H1 (cell line): ENCODE measurements at regions not wholly inside any gene's neighbourhood (a gene's known extent, or its start where the extent isn't known, plus 50 kb on each side); places are given as distances from the start of the nearest gene placed in this dataset.

Experiments
- CTCF ChIA-PET: fragments of 300-600 bp; sonication (Branson Sonifier 250); formaldehyde crosslinking; loops from one replicate; lab custom pipeline; 2021; ENCODE audit not compliant: partially characterized antibody; lab: Charles Lee
- POLR2A ChIA-PET: fragments of 300-600 bp; sonication (Branson Sonifier 250); formaldehyde crosslinking; loops from one replicate; lab custom pipeline; 2021; ENCODE audit warnings: inconsistent platforms; ENCODE audit not compliant: partially characterized antibody; lab: Charles Lee
- DNase-seq, 2 experiments: peaks; one replicate each; pipeline versions ENCODE4 v3.0.0 to v3.0.0-alpha.2; 2010 to 2022; ENCODE audit warnings: low spot score in 2 of 2, low read depth in 1 of 2, mixed read lengths in 1 of 2
- FAIRE-seq: peaks from 2 replicates; lab custom pipeline; 2011; peaks lifted over from hg19 to GRCh38; lab: Jason Lieb, UNC
- H2AFZ ChIP-seq: 2 replicates; pipeline ENCODE4 v1.8.1; 2012; ENCODE audit warnings: low read length, inconsistent platforms
- H2AK5ac ChIP-seq: 2 replicates; pipeline ENCODE4 v1.6.1; 2013; ENCODE audit warnings: low read depth, low read length
- H2BK120ac ChIP-seq: replicated peaks from 2 replicates; pipeline ENCODE3; 2013; ENCODE audit warnings: low read depth, low read length, inconsistent platforms
- H2BK12ac ChIP-seq: 2 replicates; pipeline ENCODE4 v1.6.1; 2013; ENCODE audit warnings: low read depth, low read length
- H2BK15ac ChIP-seq: 2 replicates; pipeline ENCODE4 v1.6.1; 2013; ENCODE audit warnings: low read length
- H2BK20ac ChIP-seq: 2 replicates; pipeline ENCODE4 v1.6.1; 2013; ENCODE audit warnings: low read length
- H2BK5ac ChIP-seq: 2 replicates; pipeline ENCODE4 v1.6.1; 2013; ENCODE audit warnings: low read depth, low read length
- H3K14ac ChIP-seq: 2 replicates; pipeline ENCODE4 v1.6.1; 2013; ENCODE audit warnings: inconsistent platforms; ENCODE audit not compliant: insufficient read length
- H3K18ac ChIP-seq: 2 replicates; pipeline ENCODE4 v1.6.1; 2013; ENCODE audit warnings: low read length; ENCODE audit errors: extremely low read depth
- H3K23ac ChIP-seq: 2 replicates; pipeline ENCODE4 v1.6.1; 2013; ENCODE audit warnings: inconsistent platforms; ENCODE audit not compliant: insufficient read length
- H3K23me2 ChIP-seq: 2 replicates; pipeline ENCODE4 v1.6.1; 2013; ENCODE audit warnings: low read depth, low read length
- H3K27ac ChIP-seq: 2 replicates; pipeline ENCODE4 v1.6.1; 2011; ENCODE audit warnings: low read depth, low read length, inconsistent platforms
- H3K27me3 ChIP-seq, 4 experiments: replicated peaks in 1 of 4; 1 replicate in 1 of 4; 2 replicates in 3 of 4; pipeline versions ENCODE4 v1.6.1 to v1.8.1; 2011 to 2013; ENCODE audit warnings: low read length in 3 of 4, mild to moderate bottlenecking in 3 of 4, inconsistent platforms in 2 of 4, mixed read lengths in 2 of 4, moderate library complexity in 1 of 4; ENCODE audit not compliant: control insufficient read depth in 3 of 4, insufficient read depth in 3 of 4; ENCODE audit errors: extremely low read depth in 1 of 4
- H3K36me3 ChIP-seq, 4 experiments: 2 replicates each; pipeline versions ENCODE4 v1.6.1 to v1.8.1; 2011 to 2013; ENCODE audit warnings: mild to moderate bottlenecking in 4 of 4, low read length in 3 of 4, moderate library complexity in 2 of 4, control low read depth in 1 of 4, inconsistent platforms in 1 of 4; ENCODE audit not compliant: insufficient read depth in 4 of 4, control insufficient read depth in 2 of 4
- H3K4ac ChIP-seq: replicated peaks from 2 replicates; pipeline ENCODE3; 2013; ENCODE audit warnings: low read length, low read depth, mixed read lengths, inconsistent platforms; ENCODE audit not compliant: insufficient read length
- H3K4me1 ChIP-seq, 4 experiments: replicated peaks in 1 of 4; 1 replicate in 1 of 4; 2 replicates in 3 of 4; pipeline versions ENCODE4 v1.6.1 to v1.8.1; 2011 to 2013; ENCODE audit warnings: low read length in 3 of 4, inconsistent platforms in 2 of 4, mixed read lengths in 1 of 4; ENCODE audit not compliant: insufficient read depth in 4 of 4, control insufficient read depth in 3 of 4
- H3K4me2 ChIP-seq, 2 experiments: 2 replicates each; pipeline versions ENCODE4 v1.6.1 to v1.8.1; 2011 to 2013; ENCODE audit warnings: low read depth in 2 of 2, low read length in 2 of 2, control low read depth in 1 of 2, inconsistent platforms in 1 of 2, mild to moderate bottlenecking in 1 of 2; ENCODE audit not compliant: insufficient read depth in 1 of 2
- H3K4me3 ChIP-seq, 4 experiments: fragments of 200-600, 300-600 bp in 1 of 4; sonication (generic), shearing (Covaris generic), sonication (Bioruptor Twin) in 1 of 4; 2 replicates each; pipeline versions ENCODE4 v1.5.1 to v1.8.1; 2011 to 2016; ENCODE audit warnings: low read length in 4 of 4, low read depth in 3 of 4, control low read depth in 2 of 4, inconsistent platforms in 2 of 4, mild to moderate bottlenecking in 2 of 4, mixed read lengths in 1 of 4, moderate library complexity in 1 of 4; ENCODE audit not compliant: insufficient read depth in 2 of 4; ENCODE audit errors: extremely low read depth in 1 of 4
- H3K56ac ChIP-seq: replicated peaks from 2 replicates; pipeline ENCODE3; 2013; ENCODE audit warnings: low read depth, mild to moderate bottlenecking, mixed read lengths, low read length, inconsistent platforms; ENCODE audit not compliant: insufficient read length
- H3K79me1 ChIP-seq: 2 replicates; pipeline ENCODE4 v1.6.1; 2013; ENCODE audit warnings: low read depth, low read length, control low read depth
- H3K79me2 ChIP-seq, 2 experiments: 2 replicates each; pipeline versions ENCODE4 v1.6.1 to v1.8.1; 2012 to 2013; ENCODE audit warnings: low read length in 2 of 2, mild to moderate bottlenecking in 2 of 2, inconsistent platforms in 1 of 2; ENCODE audit not compliant: insufficient read depth in 2 of 2, control insufficient read depth in 1 of 2
- H3K9ac ChIP-seq, 4 experiments: replicated peaks in 1 of 4; 1 replicate in 1 of 4; 2 replicates in 3 of 4; pipeline versions ENCODE4 v1.6.1 to v1.8.1; 2011 to 2013; ENCODE audit warnings: low read depth in 3 of 4, low read length in 3 of 4, control low read depth in 2 of 4, mild to moderate bottlenecking in 2 of 4, moderate library complexity in 2 of 4, inconsistent platforms in 1 of 4; ENCODE audit errors: extremely low read depth in 1 of 4
- H3K9me3 ChIP-seq, 2 experiments: 2 replicates each; pipeline versions ENCODE4 v1.6.1 to v1.8.1; 2012 to 2013; ENCODE audit warnings: mild to moderate bottlenecking in 2 of 2, moderate library complexity in 2 of 2, control low read depth in 1 of 2, inconsistent platforms in 1 of 2, low read depth in 1 of 2, low read length in 1 of 2, mixed read lengths in 1 of 2; ENCODE audit not compliant: insufficient read depth in 2 of 2
- H4K20me1 ChIP-seq, 2 experiments: replicated peaks in 1 of 2; 2 replicates each; pipeline versions ENCODE3 to v1.8.1; 2011 to 2013; ENCODE audit warnings: inconsistent platforms in 2 of 2, low read length in 2 of 2, mild to moderate bottlenecking in 1 of 2; ENCODE audit not compliant: insufficient read depth in 2 of 2, control insufficient read depth in 1 of 2
- H4K5ac ChIP-seq: 2 replicates; pipeline ENCODE4 v1.6.1; 2013; ENCODE audit warnings: low read length, low read depth, mixed read lengths, inconsistent platforms; ENCODE audit not compliant: insufficient read length
- H4K8ac ChIP-seq: 2 replicates; pipeline ENCODE4 v1.8.0; 2013; ENCODE audit warnings: mild to moderate bottlenecking, moderate library complexity, low read length, inconsistent platforms; ENCODE audit not compliant: insufficient read depth; ENCODE audit errors: extremely low read depth
- H4K91ac ChIP-seq: replicated peaks from 2 replicates; pipeline ENCODE3; 2013; ENCODE audit warnings: low read length, mixed read lengths, inconsistent platforms; ENCODE audit not compliant: insufficient read length
- BCL11A ChIP-seq, 2 experiments: IDR thresholded peaks; one replicate each; pipeline ENCODE4 v1.6.1; 2011; ENCODE audit warnings: low read depth in 2 of 2, low read length in 2 of 2, mild to moderate bottlenecking in 2 of 2
- BRCA1 ChIP-seq: IDR thresholded peaks from 2 replicates; pipeline ENCODE4 v1.6.1; 2012; ENCODE audit warnings: low read depth, low read length, improper control_type of control experiment
- CHD1 ChIP-seq: IDR thresholded peaks from 2 replicates; pipeline ENCODE4 v1.6.1; 2012; ENCODE audit warnings: low read depth, low read length, improper control_type of control experiment
- CREB1 ChIP-seq: IDR thresholded peaks from 2 replicates; pipeline ENCODE4 v1.6.1; 2012; ENCODE audit warnings: inconsistent platforms
- EP300 ChIP-seq, 2 experiments: IDR thresholded peaks; 1 replicate in 1 of 2; 2 replicates in 1 of 2; pipeline ENCODE4 v1.6.1; 2011 to 2012; ENCODE audit warnings: low read depth in 2 of 2, low read length in 2 of 2, mild to moderate bottlenecking in 2 of 2, borderline replicate concordance in 1 of 2, inconsistent platforms in 1 of 2, moderate library complexity in 1 of 2
- HDAC2 ChIP-seq, 2 experiments: fragments of 300-600 bp in 1 of 2; sonication (generic) in 1 of 2; IDR thresholded peaks; 2 replicates each; pipeline ENCODE4 v1.6.1; 2011 to 2012; ENCODE audit warnings: low read depth in 2 of 2, low read length in 2 of 2, mild to moderate bottlenecking in 2 of 2, moderate library complexity in 2 of 2, borderline replicate concordance in 1 of 2, inconsistent platforms in 1 of 2
- NRF1 ChIP-seq: IDR thresholded peaks from 2 replicates; pipeline ENCODE4 v1.6.1; 2011; ENCODE audit warnings: mild to moderate bottlenecking, low read depth, low read length, improper control_type of control experiment
- RAD21 ChIP-seq, 2 experiments: IDR thresholded peaks in 1 of 2; conservative IDR thresholded peaks in 1 of 2; 2 replicates each; pipeline ENCODE4 v1.6.1; 2011; ENCODE audit warnings: low read depth in 2 of 2, low read length in 2 of 2, improper control_type of control experiment in 1 of 2, inconsistent platforms in 1 of 2, mild to moderate bottlenecking in 1 of 2, moderate library complexity in 1 of 2
- RXRA ChIP-seq: IDR thresholded peaks from 2 replicates; pipeline ENCODE4 v1.6.1; 2011; ENCODE audit warnings: low read depth, mild to moderate bottlenecking, low read length, moderate library complexity; ENCODE audit not compliant: insufficient read depth
- SP1 ChIP-seq: IDR thresholded peaks from 2 replicates; pipeline ENCODE4 v1.6.1; 2011; ENCODE audit warnings: low read depth, low read length
- SP2 ChIP-seq: IDR thresholded peaks from 2 replicates; pipeline ENCODE4 v1.6.1; 2012; ENCODE audit warnings: mild to moderate bottlenecking, low read length, inconsistent platforms
- TAF7 ChIP-seq: optimal IDR thresholded peaks from 2 replicates; pipeline ENCODE3; 2011; ENCODE audit warnings: low read depth, mild to moderate bottlenecking, inconsistent platforms, low read length, moderate library complexity, borderline replicate concordance
- YY1 ChIP-seq: IDR thresholded peaks from 2 replicates; pipeline ENCODE4 v1.6.1; 2011; ENCODE audit warnings: low read depth, mild to moderate bottlenecking, low read length
- WGBS, 2 experiments: shearing (Covaris generic) in 1 of 2; methylation state at CpG; one replicate each; pipeline versions ENCODE4 v1.1.6 to v1.1.7; 2013 to 2015; ENCODE audit warnings: low lambda C conversion rate in 2 of 2, mixed read lengths in 2 of 2, inconsistent platforms in 1 of 2, low coverage in 1 of 2, missing lambda C conversion rate in 1 of 2; ENCODE audit not compliant: insufficient replicate concordance in 2 of 2, insufficient coverage in 1 of 2, insufficient read length in 1 of 2; ENCODE audit errors: extremely low coverage in 1 of 2, missing lambda C conversion rate in 1 of 2; 5-methylcytosine and 5-hydroxymethylcytosine counted together

GRCh38 chr3:69452295-69452694 is 66.4 kb upstream of the FRMD4B start:
- Histone ChIP-seq H4K5ac (no peak overlapping the region), H3K4me2 (no peak overlapping the region), H3K9me3 (peaks cover 0 to 2% of the 10 kb centered on the region in 2 experiments; a peak in 2 of 4 replicates), H2BK5ac (no peak overlapping the region), H3K27ac (no peak overlapping the region), H2BK15ac (no peak overlapping the region), H3K4ac (no peak overlapping the region), H2AFZ (no peak overlapping the region), H3K36me3 (no peaks in the 10 kb centered on the region), H3K79me1 (no peaks in the 10 kb centered on the region), H3K23ac (no peak overlapping the region), H4K91ac (no peak overlapping the region), H3K14ac (no peak overlapping the region), H2AK5ac (no peak overlapping the region), H3K18ac (no peak overlapping the region), H3K9ac (no peak overlapping the region), H4K20me1 (no peaks in the 10 kb centered on the region), H4K8ac (no peak overlapping the region), H3K56ac (no peak overlapping the region), H3K4me1 (no peaks in the 10 kb centered on the region), H2BK120ac (no peak overlapping the region), H2BK12ac (no peak overlapping the region), H2BK20ac (no peak overlapping the region), H3K23me2 (peaks cover 2% of the 10 kb centered on the region; the same call in 1 of the 2 replicates), H3K79me2 (no peaks in the 10 kb centered on the region), H3K4me3 (no peak overlapping the region), H3K27me3 (no peaks in the 10 kb centered on the region)
- WGBS, 2 experiments, result 95% methylated on average over 2 of the region's 2 CpGs; no CpG with 5 or more reads in 1 of the 2 experiments
- no peak for FAIRE-seq
- ChIA-PET POLR2A (interaction anchor here (1.4 kb wide), 1 partner anchor 11 kb away, joined by 3 read pairs; no protein-coding TSS in a partner anchor), CTCF (interaction anchor here (0.8 to 3.1 kb wide), 18 partner anchors 7 to 282 kb away, joined by 3 to 31 read pairs (median 4); no protein-coding TSS in a partner anchor)
- TF ChIP-seq SP1 (no peak), BCL11A (IDR thresholded peaks at IDR 0.05; ENCODE audit: low read depth in 2 of 2, low read length in 2 of 2) (no peak), YY1 (no peak), TAF7 (no peak), BRCA1 (no peak), NRF1 (no peak), RXRA (no peak), EP300 (IDR thresholded peaks at IDR 0.05; ENCODE audit: borderline replicate concordance in 1 of 2, low read depth in 2 of 2, low read length in 2 of 2) (no peak), RAD21 (IDR thresholded peaks at IDR 0.05 in 1 of 2, conservative IDR thresholded peaks at IDR 0.05 in 1 of 2; ENCODE audit: low read depth in 2 of 2, low read length in 2 of 2) (no peak), CHD1 (no peak), CREB1 (no peak), SP2 (no peak), HDAC2 (IDR thresholded peaks at IDR 0.05; ENCODE audit: borderline replicate concordance in 1 of 2, low read depth in 2 of 2, low read length in 2 of 2) (no peak)
- DNase-seq, result no peak
